NCI-H2107 treated with DMSO at 0.1 percent for 48 hours (cell line): ENCODE measurements at regions not wholly inside any gene's neighbourhood (a gene's known extent, or its start where the extent isn't known, plus 50 kb on each side); places are given as distances from the start of the nearest gene placed in this dataset.

Experiments
- DNase-seq: peaks from one replicate; lab custom pipeline; 2025; ENCODE audit not compliant: unreplicated experiment; lab: John Stamatoyannopoulos, UW

GRCh38 chr9:99515895-99516656 lies 294.0 kb downstream of the SEC61B start:
- DNase-seq, result no peak

- DNase-seq, result no peak
These were observed 294.6 kb downstream of the SEC61B start for GRCh38 chr9:99516657-99517049.

- DNase-seq, result no peak
These were observed 297.8 kb upstream of the NR4A3 start for GRCh38 chr9:99523838-99524237.

- no peak for DNase-seq
These were observed 290.4 kb upstream of the NR4A3 start for GRCh38 chr9:99531313-99531712.

- no peak for DNase-seq
These were observed 288.3 kb upstream of the NR4A3 start for GRCh38 chr9:99533421-99533820.

GRCh38 chr9:99537996-99538395 lies 283.7 kb upstream of the NR4A3 start:
- DNase-seq, result no peak

GRCh38 chr9:99544526-99544925 lies 277.2 kb upstream of the NR4A3 start:
- no peak for DNase-seq

- no peak for DNase-seq
These were observed 272.2 kb upstream of the NR4A3 start for GRCh38 chr9:99549441-99549840.

GRCh38 chr9:99555792-99556191 lies 265.9 kb upstream of the NR4A3 start:
- DNase-seq, result no peak

- DNase-seq, result no peak
These were observed 264.7 kb upstream of the NR4A3 start for GRCh38 chr9:99556998-99557397.

GRCh38 chr9:99557816-99558215 lies 263.9 kb upstream of the NR4A3 start:
- DNase-seq, result no peak

GRCh38 chr9:99559776-99560175 lies 261.9 kb upstream of the NR4A3 start:
- DNase-seq, result no peak

GRCh38 chr9:99560561-99560960 lies 261.1 kb upstream of the NR4A3 start:
- no peak for DNase-seq

GRCh38 chr9:99561509-99561917 lies 260.2 kb upstream of the NR4A3 start:
- no peak for DNase-seq

GRCh38 chr9:99561961-99562565 lies 259.6 kb upstream of the NR4A3 start:
- no peak for DNase-seq

GRCh38 chr9:99563364-99563763 lies 258.3 kb upstream of the NR4A3 start:
- DNase-seq, result no peak

- DNase-seq, result no peak
These were observed 256.5 kb upstream of the NR4A3 start for GRCh38 chr9:99565203-99565602.

GRCh38 chr9:99567436-99567835 lies 254.2 kb upstream of the NR4A3 start:
- no peak for DNase-seq

- DNase-seq, result no peak
These were observed 251.8 kb upstream of the NR4A3 start for GRCh38 chr9:99569840-99570239.

GRCh38 chr9:99572567-99572966 lies 249.1 kb upstream of the NR4A3 start:
- no peak for DNase-seq

- DNase-seq, result no peak
These were observed 248.6 kb upstream of the NR4A3 start for GRCh38 chr9:99573085-99573484.

GRCh38 chr9:99573886-99574285 lies 247.8 kb upstream of the NR4A3 start:
- no peak for DNase-seq

GRCh38 chr9:99576002-99576401 lies 245.7 kb upstream of the NR4A3 start:
- no peak for DNase-seq
